Choroid plexus epithelial cell (primary cell): ENCODE measurements at regions not wholly inside any gene's neighbourhood (a gene's known extent, or its start where the extent isn't known, plus 50 kb on each side); places are given as distances from the start of the nearest gene placed in this dataset.

Source experiments
- DNase-seq: peaks from one replicate; pipeline ENCODE4 v3.0.0-alpha.2; 2010; ENCODE audit warnings: low read depth
- H3K4me3 ChIP-seq: 2 replicates; pipeline ENCODE4 v1.5.1; 2011; ENCODE audit warnings: low read depth, mild to moderate bottlenecking, control low read depth, low read length, moderate library complexity
- TF ChIP-seq, protein P1 (sequence below): conservative IDR thresholded peaks from 2 replicates; pipeline ENCODE4 v1.5.1; 2011; ENCODE audit warnings: low read depth, mild to moderate bottlenecking, control low read depth, inconsistent platforms, low read length, moderate library complexity

GRCh38 chr9:107727086-107727780 is 237.7 kb upstream of the KLF4 start:
- no peak overlapping the region for H3K4me3 ChIP-seq
- DNase-seq, result peak; percentile 24
- TF ChIP-seq, protein P1, sequence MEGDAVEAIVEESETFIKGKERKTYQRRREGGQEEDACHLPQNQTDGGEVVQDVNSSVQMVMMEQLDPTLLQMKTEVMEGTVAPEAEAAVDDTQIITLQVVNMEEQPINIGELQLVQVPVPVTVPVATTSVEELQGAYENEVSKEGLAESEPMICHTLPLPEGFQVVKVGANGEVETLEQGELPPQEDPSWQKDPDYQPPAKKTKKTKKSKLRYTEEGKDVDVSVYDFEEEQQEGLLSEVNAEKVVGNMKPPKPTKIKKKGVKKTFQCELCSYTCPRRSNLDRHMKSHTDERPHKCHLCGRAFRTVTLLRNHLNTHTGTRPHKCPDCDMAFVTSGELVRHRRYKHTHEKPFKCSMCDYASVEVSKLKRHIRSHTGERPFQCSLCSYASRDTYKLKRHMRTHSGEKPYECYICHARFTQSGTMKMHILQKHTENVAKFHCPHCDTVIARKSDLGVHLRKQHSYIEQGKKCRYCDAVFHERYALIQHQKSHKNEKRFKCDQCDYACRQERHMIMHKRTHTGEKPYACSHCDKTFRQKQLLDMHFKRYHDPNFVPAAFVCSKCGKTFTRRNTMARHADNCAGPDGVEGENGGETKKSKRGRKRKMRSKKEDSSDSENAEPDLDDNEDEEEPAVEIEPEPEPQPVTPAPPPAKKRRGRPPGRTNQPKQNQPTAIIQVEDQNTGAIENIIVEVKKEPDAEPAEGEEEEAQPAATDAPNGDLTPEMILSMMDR, result no peak

DNA sequence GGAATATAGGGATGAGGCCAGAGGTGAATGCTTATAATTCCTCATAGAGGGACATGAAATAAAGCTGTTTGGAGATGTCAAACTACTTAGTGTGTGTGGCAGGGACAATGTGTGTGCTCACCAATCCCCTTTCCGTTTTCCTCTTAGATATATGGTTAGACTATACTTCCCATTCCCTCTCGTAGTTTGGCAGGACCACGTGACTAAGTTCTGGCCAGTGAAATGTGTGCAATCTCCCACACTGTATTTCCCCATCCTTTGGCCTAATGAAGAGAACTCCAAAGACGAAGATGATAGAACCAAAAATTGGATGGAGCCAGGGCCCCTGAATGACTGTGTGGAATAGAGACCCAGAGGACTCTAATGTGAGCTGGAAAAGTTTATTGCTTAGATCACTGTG is 233.4 kb upstream of the KLF4 start:
- no peak for DNase-seq
- TF ChIP-seq, protein P1, result no peak
- H3K4me3 ChIP-seq, result no peak overlapping the region

DNA sequence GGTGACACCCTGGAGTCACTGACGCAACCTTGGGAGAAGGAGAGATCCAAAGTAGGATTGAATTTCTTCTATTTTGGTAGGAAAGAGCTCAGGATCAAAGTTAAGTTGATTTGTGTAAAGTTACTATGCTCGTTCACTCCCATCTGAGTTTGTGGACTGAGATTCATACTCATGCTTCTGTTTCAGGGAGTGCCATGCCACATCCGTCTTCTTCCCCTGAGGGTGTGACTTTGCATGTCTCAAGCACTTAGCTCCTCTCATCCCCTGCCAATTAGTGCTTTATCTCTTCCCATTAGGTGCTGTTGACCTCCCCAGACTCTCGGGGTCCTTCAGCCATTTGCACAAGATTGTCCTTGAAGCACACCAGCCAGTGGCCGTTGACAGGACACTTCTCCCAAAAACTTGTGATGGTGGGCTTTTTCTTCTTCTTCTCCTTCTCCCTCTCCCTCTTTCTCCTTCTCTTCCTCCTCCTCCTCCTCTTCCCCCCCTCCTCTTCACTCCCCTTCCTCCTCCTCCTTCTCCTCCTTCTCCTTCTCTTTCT is 232.2 kb upstream of the KLF4 start:
- no peak for DNase-seq
- no peak overlapping the region for H3K4me3 ChIP-seq
- TF ChIP-seq, protein P1, result no peak

- H3K4me3 ChIP-seq, result no peak overlapping the region
- TF ChIP-seq, protein P1, result no peak
- DNase-seq, result no peak
These were observed 230.9 kb upstream of the KLF4 start for GRCh38 chr9:107720501-107720900.

- no peak for DNase-seq
- TF ChIP-seq, protein P1, result no peak
- H3K4me3 ChIP-seq, result no peak overlapping the region
These were observed 228.2 kb upstream of the KLF4 start for GRCh38 chr9:107717529-107718314.

DNA sequence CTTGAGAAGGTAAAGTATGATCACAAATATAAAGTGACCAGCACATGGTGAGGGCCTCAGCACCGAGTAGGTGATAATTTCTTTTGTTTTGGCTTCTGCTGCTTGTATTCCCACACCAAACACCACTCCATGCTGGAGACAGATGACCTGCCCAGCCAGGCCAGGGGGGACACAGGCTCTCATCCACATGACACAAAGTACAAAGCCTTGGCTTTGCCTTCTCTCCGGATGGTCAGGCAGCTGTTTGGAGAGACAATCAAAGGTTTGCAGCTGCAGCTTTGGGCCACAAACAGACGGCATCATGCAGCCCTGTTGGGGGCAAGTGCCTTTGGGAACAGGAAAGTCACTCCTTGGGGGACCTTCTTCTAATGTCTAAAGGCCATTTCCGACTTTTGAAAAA is 226.2 kb upstream of the KLF4 start:
- H3K4me3 ChIP-seq, result no peak overlapping the region
- TF ChIP-seq, protein P1, result no peak
- no peak for DNase-seq
